HCT116 (cell line): ENCODE measurements at regions not wholly inside any gene's neighbourhood (a gene's known extent, or its start where the extent isn't known, plus 50 kb on each side); places are given as distances from the start of the nearest gene placed in this dataset.

Experiments used
- ATAC-seq: fragments of 200-7000 bp; cut with Tn5 transposase; 2 replicates; pipeline ENCODE4 v1.9.1; 2020; ENCODE audit warnings: mild to moderate bottlenecking, moderate library complexity
- BruUV-seq: library from RNA; stranded (reverse); fragments of 400-500 nt; replicated peaks from 2 replicates; lab custom pipeline; 2021; lab: Mats Ljungman, UMichigan
- CTCF ChIA-PET: fragments of 300-600 bp; sonication (Branson Sonifier 250); formaldehyde crosslinking; loops from one replicate; lab custom pipeline; 2021; ENCODE audit warnings: antibody characterized with exemption; lab: Charles Lee
- POLR2A ChIA-PET: fragments of 300-600, 350-600 bp; sonication (Branson Sonifier 250); formaldehyde crosslinking; loops from one replicate; lab custom pipeline; 2021; ENCODE audit warnings: antibody characterized with exemption; lab: Charles Lee
- RAD21 ChIA-PET, 2 experiments: fragments of 300-600 bp; sonication (Branson Sonifier 250); formaldehyde crosslinking; loops; one replicate each; lab custom pipeline; 2023; ENCODE audit warnings: low total read pairs in 2 of 2; ENCODE audit not compliant: uncharacterized antibody in 2 of 2, unreplicated experiment in 2 of 2, low non-redundant PET in 1 of 2; lab: Charles Lee
- DNase-seq: peaks from one replicate; pipeline ENCODE4 v3.0.0-alpha.2; 2010; ENCODE audit warnings: low read depth, low spot score
- H2AFZ ChIP-seq: fragments of 200-600 bp; shearing (Covaris generic), sonication (generic); 2 replicates; pipeline ENCODE4 v1.6.1; 2017; ENCODE audit warnings: low read depth, mixed run types, mixed read lengths, antibody characterized with exemption, low read length; ENCODE audit not compliant: poor library complexity, severe bottlenecking
- H3K27ac ChIP-seq: 2 replicates; pipeline ENCODE4 v1.5.1; 2012; ENCODE audit warnings: low read depth, low read length
- H3K27me3 ChIP-seq: fragments of 200-600 bp; sonication (generic); 2 replicates; pipeline ENCODE4 v1.6.1; 2016; ENCODE audit warnings: mixed run types, low read length, mixed read lengths; ENCODE audit not compliant: insufficient read depth
- H3K36me3 ChIP-seq, 2 experiments: fragments of 200-500 bp in 1 of 2; fragments of 200-600 bp in 1 of 2; sonication (Bioruptor generic) in 1 of 2; sonication (generic) in 1 of 2; 2 replicates each; pipeline versions ENCODE4 v1.5.1 to v1.6.1; 2014 to 2016; ENCODE audit warnings: low read length in 2 of 2, inconsistent platforms in 1 of 2, mixed read lengths in 1 of 2, mixed run types in 1 of 2; ENCODE audit not compliant: insufficient read depth in 2 of 2, control insufficient read depth in 1 of 2
- H3K4me1 ChIP-seq, 2 experiments: fragments of 200-600 bp in 1 of 2; sonication (generic) in 1 of 2; 2 replicates each; pipeline versions ENCODE4 v1.5.1 to v1.6.1; 2012 to 2017; ENCODE audit warnings: low read length in 2 of 2, inconsistent platforms in 1 of 2, mild to moderate bottlenecking in 1 of 2, mixed read lengths in 1 of 2, mixed run types in 1 of 2, moderate library complexity in 1 of 2; ENCODE audit not compliant: insufficient read depth in 2 of 2, control insufficient read depth in 1 of 2
- H3K4me2 ChIP-seq: fragments of 200-600 bp; sonication (generic); 2 replicates; pipeline ENCODE4 v1.6.1; 2017; ENCODE audit warnings: mixed run types, low read length, mixed read lengths
- H3K4me3 ChIP-seq, 2 experiments: fragments of 200-600 bp in 1 of 2; sonication (generic) in 1 of 2; replicated peaks in 1 of 2; 2 replicates each; pipeline ENCODE4 v1.5.1; 2011 to 2016; ENCODE audit warnings: low read length in 2 of 2, control low read depth in 1 of 2, low read depth in 1 of 2, mild to moderate bottlenecking in 1 of 2, mixed read lengths in 1 of 2, mixed run types in 1 of 2
- H3K79me2 ChIP-seq: fragments of 200-600 bp; sonication (generic); 2 replicates; pipeline ENCODE4 v1.6.1; 2017; ENCODE audit warnings: mild to moderate bottlenecking, mixed run types, low read length, moderate library complexity, mixed read lengths; ENCODE audit not compliant: insufficient read depth
- H3K9ac ChIP-seq: fragments of 200-600 bp; sonication (generic); 2 replicates; pipeline ENCODE4 v1.6.1; 2016; ENCODE audit warnings: low read length, mixed read lengths
- H3K9me2 ChIP-seq: fragments of 200-600 bp; sonication (generic), shearing (Covaris generic); 2 replicates; pipeline ENCODE4 v1.6.1; 2017; ENCODE audit warnings: mixed run types, mild to moderate bottlenecking, moderate library complexity; ENCODE audit not compliant: insufficient read depth
- H3K9me3 ChIP-seq, 2 experiments: fragments of 200-500 bp in 1 of 2; fragments of 200-600 bp in 1 of 2; sonication (Bioruptor generic) in 1 of 2; sonication (generic) in 1 of 2; 2 replicates each; pipeline ENCODE4 v1.6.1; 2014 to 2017; ENCODE audit warnings: low read length in 2 of 2, mixed read lengths in 2 of 2, inconsistent platforms in 1 of 2, low read depth in 1 of 2, mild to moderate bottlenecking in 1 of 2, mixed run types in 1 of 2, moderate library complexity in 1 of 2; ENCODE audit not compliant: control insufficient read depth in 1 of 2, insufficient read depth in 1 of 2
- H4K20me1 ChIP-seq: fragments of 200-600 bp; sonication (generic), shearing (Covaris generic); 2 replicates; pipeline ENCODE4 v1.6.1; 2017; ENCODE audit warnings: mixed run types, mild to moderate bottlenecking, moderate library complexity; ENCODE audit not compliant: insufficient read depth
- EZH2 ChIP-seq: fragments of 200-600 bp; sonication (generic); IDR thresholded peaks from 2 replicates; pipeline ENCODE4 v1.6.1; 2017; ENCODE audit warnings: antibody characterized with exemption, mixed run types
- REST ChIP-seq: IDR thresholded peaks from 2 replicates; pipeline ENCODE4 v1.6.1; 2012; ENCODE audit warnings: low read depth
- TCF7L2 ChIP-seq: IDR thresholded peaks from 2 replicates; pipeline ENCODE4 v1.7.0; 2011; ENCODE audit warnings: borderline replicate concordance, inconsistent platforms; ENCODE audit not compliant: insufficient read depth, insufficient read length; ENCODE audit errors: extremely low read depth
- ZBTB33 ChIP-seq: IDR thresholded peaks from 2 replicates; pipeline ENCODE4 v1.6.1; 2011; ENCODE audit warnings: mild to moderate bottlenecking, low read length, moderate library complexity; ENCODE audit not compliant: insufficient replicate concordance; ENCODE audit errors: extremely low read depth
- intact Hi-C: fragments of 100-400 bp; cut with micrococcal nuclease; formaldehyde crosslinking; loops from 2 replicates; pipeline ENCODE4 v1.10.0; 2022

DNA sequence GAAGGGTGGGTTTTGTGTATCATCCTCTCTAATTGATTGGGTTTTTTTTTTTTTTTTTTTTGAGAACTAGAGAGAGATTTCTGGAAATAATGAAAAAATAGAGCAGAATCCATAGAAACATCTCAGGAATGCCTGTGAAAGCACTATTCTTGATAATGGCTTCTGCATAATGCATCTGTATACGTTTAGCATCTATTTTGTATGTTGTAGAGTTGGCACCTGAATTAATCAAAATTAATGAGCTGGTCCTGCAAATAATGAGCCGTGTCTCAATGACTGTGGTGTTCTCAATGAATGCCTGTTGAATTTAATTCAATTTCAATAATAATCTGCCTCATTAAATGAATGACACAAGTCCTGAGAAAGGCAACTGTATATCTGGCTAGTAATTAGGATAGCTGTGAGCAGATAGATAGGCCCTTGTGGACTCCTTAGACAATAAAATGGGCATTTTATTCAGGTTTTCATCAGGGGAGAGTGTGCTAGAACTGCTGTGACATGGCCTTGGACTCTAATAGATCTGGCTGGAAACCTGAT lies 70.5 kb upstream of the WDR72 start:
- RAD21 ChIA-PET = no interaction called here
- Histone ChIP-seq H3K9ac (no peak overlapping the region), H3K4me1 (no peaks in the 10 kb centered on the region), H3K36me3 (no peaks in the 10 kb centered on the region), H3K27ac (no peak overlapping the region), H3K9me2 (no peaks in the 10 kb centered on the region), H3K9me3 (no peaks in the 10 kb centered on the region; a peak in 1 of 4 replicates), H4K20me1 (no peaks in the 10 kb centered on the region), H2AFZ (no peak overlapping the region), H3K79me2 (no peaks in the 10 kb centered on the region), H3K4me2 (no peak overlapping the region), H3K27me3 (no peaks in the 10 kb centered on the region), H3K4me3 (no peak overlapping the region)
- TF ChIP-seq REST = no peak
- no peak for TF ChIP-seq EZH2
- no peak for TF ChIP-seq TCF7L2
- TF ChIP-seq ZBTB33 = no peak
- POLR2A ChIA-PET = no interaction called here
- ATAC-seq (no peak), DNase-seq (no peak)
- BruUV-seq = no TSS peak
- CTCF ChIA-PET = no interaction called here
- intact Hi-C loops = no loop called here
